ENCODE measurements at regions not wholly inside any gene's neighbourhood (a gene's known extent, or its start where the extent isn't known, plus 50 kb on each side); places are given as distances from the start of the nearest gene placed in this dataset.

DNA sequence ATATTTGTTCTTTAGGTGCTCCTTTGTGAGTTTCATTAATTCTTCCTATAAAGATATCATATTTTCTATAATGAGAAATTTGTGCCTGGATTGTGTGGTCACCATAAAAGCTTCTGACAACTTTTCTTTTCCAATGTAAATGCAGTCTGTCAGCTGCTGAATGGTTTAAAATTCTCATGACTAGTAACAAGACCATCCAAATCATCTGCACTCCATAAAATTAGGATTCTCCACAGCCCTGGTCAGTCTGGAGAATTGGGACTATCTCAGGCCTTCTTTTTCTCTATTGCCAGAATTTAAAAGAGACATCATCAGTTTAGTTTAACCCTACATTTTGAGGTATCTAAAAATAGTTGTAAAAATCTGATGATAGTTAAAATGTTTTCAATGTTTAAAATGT, 180.9 kb downstream of the DTWD1 start:
- Histone ChIP-seq H3K9me3 (ENCODE audit: insufficient read depth, low read depth) (no peaks in the 10 kb centered on the region), H3K4me1 (replicated peaks; ENCODE audit: insufficient read depth) (no peaks in the 10 kb centered on the region), H4K20me1 (ENCODE audit: insufficient read depth) (no peaks in the 10 kb centered on the region), H3K9me2 (ENCODE audit: insufficient read depth) (no peaks in the 10 kb centered on the region), H3K4me3 (no peak overlapping the region), H3K27ac (no peak overlapping the region), H3K27me3 (ENCODE audit: insufficient read depth, low read depth) (no peaks in the 10 kb centered on the region), H3F3A (ENCODE audit: insufficient read depth, low read depth) (no peaks in the 10 kb centered on the region), H2AFZ (no peak overlapping the region), H3K79me2 (ENCODE audit: low read depth) (no peaks in the 10 kb centered on the region), H3K36me3 (ENCODE audit: low read depth) (no peaks in the 10 kb centered on the region), H3K4me2 (no peak overlapping the region)
- ChIA-PET CTCF (no interaction called here), POLR2A (ENCODE audit: unreplicated experiment) (no interaction called here)
- intact Hi-C loops (cut with micrococcal nuclease; ENCODE audit: unreplicated experiment) = no loop called here
- no peak for DNase-seq
- no TSS peak for BruUV-seq (replicated peaks)
- no peak for TF ChIP-seq EZH2 (IDR thresholded peaks at IDR 0.05; ENCODE audit: low read depth)
- no peak for TF ChIP-seq CTCF (conservative IDR thresholded peaks at IDR 0.05)
